UCSD-AML1 (cell line): ENCODE measurements at regions not wholly inside any gene's neighbourhood (a gene's known extent, or its start where the extent isn't known, plus 50 kb on each side); places are given as distances from the start of the nearest gene placed in this dataset.
"Not testable (repeated sequence)": the region's sequence is repeated elsewhere in the genome, so short reads cannot be mapped to it uniquely, and the experiment has no call there.

Source experiments
- DNase-seq: peaks from one replicate; lab custom pipeline; 2025; ENCODE audit not compliant: unreplicated experiment; lab: John Stamatoyannopoulos, UW

GRCh38 chr15:94840794-94841783, 609.7 kb downstream of the MCTP2 start:
- no peak for DNase-seq

- no peak for DNase-seq
These were observed 611.7 kb downstream of the MCTP2 start for GRCh38 chr15:94843060-94843459.

- DNase-seq: no peak
These were observed 612.8 kb downstream of the MCTP2 start for GRCh38 chr15:94844198-94844537.

GRCh38 chr15:94844538-94845389, 613.4 kb downstream of the MCTP2 start:
- peak; percentile 95 for DNase-seq

- DNase-seq: no peak
These were observed 614.0 kb downstream of the MCTP2 start for GRCh38 chr15:94845390-94845716.

- no peak for DNase-seq
These were observed 616.0 kb downstream of the MCTP2 start for GRCh38 chr15:94847325-94847724.

GRCh38 chr15:94848054-94848453, 616.7 kb downstream of the MCTP2 start:
- DNase-seq: no peak

GRCh38 chr15:94855018-94855408, 623.7 kb downstream of the MCTP2 start:
- DNase-seq: no peak

- no peak for DNase-seq
These were observed 624.3 kb downstream of the MCTP2 start for GRCh38 chr15:94855409-94856266.

- DNase-seq: no peak
These were observed 625.0 kb downstream of the MCTP2 start for GRCh38 chr15:94856267-94856854.

GRCh38 chr15:94857466-94857865, 626.1 kb downstream of the MCTP2 start:
- DNase-seq: no peak

GRCh38 chr15:94858011-94858410, 626.6 kb downstream of the MCTP2 start:
- no peak for DNase-seq

- DNase-seq: no peak
These were observed 627.1 kb downstream of the MCTP2 start for GRCh38 chr15:94858449-94858848.

GRCh38 chr15:94858920-94859319, 627.6 kb downstream of the MCTP2 start:
- no peak for DNase-seq

- DNase-seq: no peak
These were observed 633.2 kb downstream of the MCTP2 start for GRCh38 chr15:94864600-94864999.

GRCh38 chr15:94868265-94868664, 636.9 kb downstream of the MCTP2 start:
- DNase-seq: not testable (repeated sequence)

GRCh38 chr15:94875550-94875949, 644.2 kb downstream of the MCTP2 start:
- peak; percentile 14 for DNase-seq

GRCh38 chr15:94877833-94878232, 646.5 kb downstream of the MCTP2 start:
- DNase-seq: no peak

- DNase-seq: no peak
These were observed 650.8 kb downstream of the MCTP2 start for GRCh38 chr15:94882071-94882712.

- DNase-seq: no peak
These were observed 656.0 kb downstream of the MCTP2 start for GRCh38 chr15:94887391-94887790.
